Endothelial cell of umbilical vein (primary cell): ENCODE measurements at regions not wholly inside any gene's neighbourhood (a gene's known extent, or its start where the extent isn't known, plus 50 kb on each side); places are given as distances from the start of the nearest gene placed in this dataset.

Experiments used
- CTCF ChIP-seq, 2 donors: IDR thresholded peaks; 1 replicate in 1 of 2; 2 replicates in 1 of 2; pipeline ENCODE4 v1.5.1; 2011; ENCODE audit warnings: low read length in 2 of 2, mild to moderate bottlenecking in 2 of 2, moderate library complexity in 2 of 2, control low read depth in 1 of 2, inconsistent platforms in 1 of 2, low read depth in 1 of 2; ENCODE audit not compliant: insufficient read depth in 1 of 2; ENCODE audit errors: extremely low read depth in 1 of 2
- EZH2 ChIP-seq: IDR thresholded peaks from 2 replicates; pipeline ENCODE4 v1.6.1; 2012; ENCODE audit warnings: borderline replicate concordance, low read depth, mild to moderate bottlenecking, moderate library complexity, low read length, inconsistent platforms; ENCODE audit not compliant: severe bottlenecking
- FOS ChIP-seq: IDR thresholded peaks from 2 replicates; pipeline ENCODE4 v1.6.1; 2011; ENCODE audit warnings: mild to moderate bottlenecking, low read length, moderate library complexity, borderline replicate concordance; ENCODE audit not compliant: insufficient read depth
- MAX ChIP-seq: IDR thresholded peaks from 2 replicates; pipeline ENCODE4 v1.6.1; 2011; ENCODE audit not compliant: insufficient read depth, insufficient read length
- POLR2A ChIP-seq: IDR thresholded peaks from 2 replicates; pipeline ENCODE4 v1.6.1; 2012; ENCODE audit warnings: low read depth, mild to moderate bottlenecking, control low read depth, low read length
- POLR2AphosphoS5 ChIP-seq: IDR thresholded peaks from 2 replicates; pipeline ENCODE4 v1.6.1; 2012; ENCODE audit warnings: low read depth, mild to moderate bottlenecking, control low read depth, low read length, moderate library complexity; ENCODE audit not compliant: insufficient read depth

DNA sequence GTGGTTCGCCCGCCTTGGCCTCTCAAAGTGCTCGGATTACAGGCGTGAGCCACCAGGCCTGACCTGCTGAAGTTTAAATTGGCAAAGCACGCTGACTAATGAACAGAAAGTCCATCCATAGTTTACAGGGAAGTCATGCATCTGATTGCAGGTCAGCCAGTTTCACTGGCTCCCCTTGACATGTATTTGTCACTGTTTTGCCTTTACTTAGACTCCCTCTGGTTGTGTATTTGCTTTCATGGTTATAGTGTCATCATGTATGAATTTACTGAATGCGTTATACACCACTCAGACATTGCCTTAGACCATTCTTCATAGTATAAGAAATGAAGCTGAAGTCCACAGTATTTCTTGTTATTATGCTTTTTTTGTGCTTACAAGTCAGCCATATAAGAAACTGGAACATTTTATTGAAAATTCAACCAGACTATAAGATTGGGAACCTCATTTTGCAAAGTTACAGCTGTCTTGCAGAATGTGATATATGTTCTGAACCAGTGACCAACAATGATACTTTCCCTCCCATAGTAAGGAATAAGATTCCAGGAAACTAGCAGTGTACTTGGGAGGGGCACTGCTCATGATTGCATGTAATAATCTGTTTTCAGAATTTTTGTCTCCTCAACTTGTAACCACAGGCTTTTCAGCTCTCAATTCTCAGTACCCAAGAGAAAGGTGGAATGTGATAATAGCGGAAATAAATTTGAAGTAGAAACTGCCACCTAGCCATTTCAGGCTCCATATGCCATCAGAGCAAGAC lies 51.9 kb upstream of the ATF7IP start:
- TF ChIP-seq CTCF (IDR thresholded peaks at IDR 0.05; ENCODE audit: extremely low read depth in 1 of 2, insufficient read depth in 1 of 2, low read depth in 1 of 2, low read length in 2 of 2) (no peak), POLR2A (no peak), POLR2AphosphoS5 (no peak), FOS (no peak), MAX (no peak), EZH2 (no peak)
